GM19238 (cell line): ENCODE measurements at regions not wholly inside any gene's neighbourhood (a gene's known extent, or its start where the extent isn't known, plus 50 kb on each side); places are given as distances from the start of the nearest gene placed in this dataset.

Experiments used
- DNase-seq: peaks from one replicate; pipeline ENCODE4 v3.0.0; 2011; ENCODE audit warnings: low spot score; ENCODE audit not compliant: insufficient read length

DNA sequence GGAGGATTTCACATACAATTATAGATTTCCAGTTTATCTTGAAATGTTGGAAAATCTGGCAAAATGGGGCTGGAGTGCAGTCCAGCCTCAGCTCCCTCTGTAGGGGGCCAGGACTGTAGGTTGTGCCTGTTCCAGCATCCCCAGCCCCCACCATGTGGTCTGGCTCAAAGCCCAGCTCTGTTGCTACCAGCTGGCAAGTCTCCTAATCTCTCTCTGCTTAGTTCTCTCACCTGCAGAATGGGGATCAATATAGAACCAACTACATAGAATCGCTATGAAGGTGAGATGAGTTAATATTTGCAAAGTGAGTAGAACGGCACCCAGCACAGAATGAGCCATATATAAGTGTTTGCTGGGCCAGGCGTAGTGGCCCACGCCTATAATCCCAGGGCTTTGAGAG, 50.0 kb upstream of the TARDBP start:
- no peak for DNase-seq
